CD4-positive, alpha-beta T cell treated with Interleukin-17A for 4 hours (primary cell): ENCODE measurements at regions not wholly inside any gene's neighbourhood (a gene's known extent, or its start where the extent isn't known, plus 50 kb on each side); places are given as distances from the start of the nearest gene placed in this dataset.
"Not testable (repeated sequence)": the region's sequence is repeated elsewhere in the genome, so short reads cannot be mapped to it uniquely, and the experiment has no call there.

Experiments
- DNase-seq: peaks from one replicate; pipeline ENCODE4 v3.0.0-alpha.2; 2020; ENCODE audit warnings: mixed read lengths

GRCh38 chr4:57374866-57375595 lies 264.8 kb upstream of the IGFBP7 start:
- no peak for DNase-seq

GRCh38 chr4:57373991-57374390 lies 263.8 kb upstream of the IGFBP7 start:
- DNase-seq, result no peak

GRCh38 chr4:57371671-57372070 lies 261.5 kb upstream of the IGFBP7 start:
- no peak for DNase-seq

GRCh38 chr4:57370691-57371090 lies 260.5 kb upstream of the IGFBP7 start:
- DNase-seq, result no peak

GRCh38 chr4:57369446-57369845 lies 259.3 kb upstream of the IGFBP7 start:
- DNase-seq, result no peak

GRCh38 chr4:57364255-57364654 lies 254.1 kb upstream of the IGFBP7 start:
- DNase-seq, result no peak

GRCh38 chr4:57363346-57363745 lies 253.2 kb upstream of the IGFBP7 start:
- DNase-seq, result no peak

GRCh38 chr4:57360681-57361080 lies 250.5 kb upstream of the IGFBP7 start:
- no peak for DNase-seq

GRCh38 chr4:57355101-57355665 lies 245.0 kb upstream of the IGFBP7 start:
- no peak for DNase-seq

- DNase-seq, result no peak
Observed at GRCh38 chr4:57351731-57352130, 241.5 kb upstream of the IGFBP7 start.

- no peak for DNase-seq
Observed at GRCh38 chr4:57344296-57344695, 234.1 kb upstream of the IGFBP7 start.

GRCh38 chr4:57342411-57342810 lies 232.2 kb upstream of the IGFBP7 start:
- DNase-seq, result no peak

- not testable (repeated sequence) for DNase-seq
Observed at GRCh38 chr4:57338861-57339260, 228.7 kb upstream of the IGFBP7 start.

GRCh38 chr4:57333684-57334083 lies 223.5 kb upstream of the IGFBP7 start:
- no peak for DNase-seq

- DNase-seq, result no peak
Observed at GRCh38 chr4:57331959-57332358, 221.8 kb upstream of the IGFBP7 start.

- DNase-seq, result no peak
Observed at GRCh38 chr4:57329279-57329678, 219.1 kb upstream of the IGFBP7 start.

GRCh38 chr4:57324673-57325307 lies 214.6 kb upstream of the IGFBP7 start:
- DNase-seq, result no peak

- no peak for DNase-seq
Observed at GRCh38 chr4:57320849-57321248, 210.7 kb upstream of the IGFBP7 start.

- no peak for DNase-seq
Observed at GRCh38 chr4:57320217-57320616, 210.0 kb upstream of the IGFBP7 start.

GRCh38 chr4:57318703-57319102 lies 208.5 kb upstream of the IGFBP7 start:
- DNase-seq, result no peak

GRCh38 chr4:57314636-57315035 lies 204.5 kb upstream of the IGFBP7 start:
- DNase-seq, result no peak

- no peak for DNase-seq
Observed at GRCh38 chr4:57312296-57312695, 202.1 kb upstream of the IGFBP7 start.

GRCh38 chr4:57309658-57310057 lies 199.5 kb upstream of the IGFBP7 start:
- DNase-seq, result no peak

GRCh38 chr4:57308301-57308700 lies 198.1 kb upstream of the IGFBP7 start:
- DNase-seq, result no peak
